ENCODE measurements at regions not wholly inside any gene's neighbourhood (a gene's known extent, or its start where the extent isn't known, plus 50 kb on each side); places are given as distances from the start of the nearest gene placed in this dataset.
"Not testable (repeated sequence)": the region's sequence is repeated elsewhere in the genome, so short reads cannot be mapped to it uniquely, and the experiment has no call there.

DNA sequence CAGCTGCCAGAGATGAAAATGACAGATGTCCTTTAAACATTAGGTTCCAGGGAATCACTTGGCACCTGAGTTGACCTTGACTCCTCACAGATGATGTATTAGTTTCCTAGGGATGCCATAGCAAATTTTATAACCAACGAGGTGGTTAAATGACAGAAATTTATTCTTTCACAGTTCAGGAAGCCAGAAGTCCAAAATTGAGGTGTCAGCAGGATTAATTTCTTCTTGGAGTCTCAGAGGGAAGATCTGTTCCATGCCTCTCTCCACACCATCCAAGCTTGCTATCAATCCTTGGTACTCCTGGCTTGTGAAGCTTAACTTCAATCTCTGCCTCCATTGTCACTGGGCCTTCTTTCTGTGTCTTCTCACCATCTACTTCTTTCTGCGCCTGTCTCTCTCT, 249.7 kb upstream of the BTG1 start:
- DNase-seq (ENCODE audit: low spot score): no peak

DNA sequence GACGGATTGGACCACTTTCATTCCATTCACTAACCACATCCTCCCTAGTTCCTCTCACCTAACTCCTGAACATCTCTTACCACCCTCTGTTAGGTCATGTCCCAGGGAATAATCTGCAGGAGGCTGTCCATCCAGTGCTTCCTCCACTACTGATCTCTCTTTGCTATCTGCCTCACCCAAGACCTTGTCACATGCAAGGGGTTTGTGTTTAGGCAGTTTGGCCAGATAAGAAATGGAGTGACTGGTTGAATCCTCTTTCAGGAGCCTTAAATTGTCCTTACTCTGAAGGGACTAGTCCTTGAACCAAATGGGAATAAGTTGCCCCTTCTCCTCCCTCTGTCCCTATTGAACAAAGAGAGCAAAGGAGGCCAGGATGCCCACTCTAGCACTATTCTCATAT, 249.2 kb upstream of the BTG1 start:
- DNase-seq (ENCODE audit: low spot score): no peak

DNA sequence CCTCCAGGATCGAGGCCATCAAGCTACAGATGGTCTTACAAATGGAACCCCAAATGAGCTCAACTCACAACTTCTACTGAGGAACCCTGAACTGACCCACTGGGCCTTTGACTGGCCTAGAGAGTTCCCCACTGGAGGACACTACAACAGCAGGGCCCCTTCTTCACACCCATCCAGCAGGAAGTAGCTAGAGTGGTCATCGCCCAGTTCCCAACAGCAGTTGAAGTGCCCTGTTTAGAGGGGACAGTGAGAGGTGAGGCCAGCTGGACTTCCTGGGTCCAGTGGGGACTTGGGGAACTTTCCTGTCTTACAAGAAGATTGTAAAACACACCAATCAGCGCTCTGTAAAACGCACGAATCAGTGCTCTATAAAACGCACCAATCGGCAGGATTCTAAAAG, 247.9 kb upstream of the BTG1 start:
- no peak for DNase-seq (ENCODE audit: low spot score)

DNA sequence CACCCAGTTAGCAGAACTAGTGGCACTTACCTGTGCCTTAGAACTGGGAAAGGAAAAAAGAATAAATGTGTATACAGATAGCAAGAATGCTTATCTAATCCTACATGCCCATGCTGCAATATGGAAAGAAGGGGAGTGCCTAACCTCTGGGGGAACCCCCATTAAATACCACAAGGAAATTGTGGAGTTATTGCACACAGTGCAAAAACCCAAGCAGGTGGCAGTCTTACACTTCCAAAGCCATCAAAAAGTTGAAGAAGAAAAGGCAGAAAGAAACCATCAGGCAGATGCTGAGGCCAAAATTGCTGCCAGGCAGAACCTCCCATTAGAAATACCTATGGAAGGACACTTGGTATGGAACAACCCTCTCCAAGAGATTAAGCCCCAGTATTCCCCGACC, 246.1 kb upstream of the BTG1 start:
- not testable (repeated sequence) for DNase-seq (ENCODE audit: low spot score)

DNA sequence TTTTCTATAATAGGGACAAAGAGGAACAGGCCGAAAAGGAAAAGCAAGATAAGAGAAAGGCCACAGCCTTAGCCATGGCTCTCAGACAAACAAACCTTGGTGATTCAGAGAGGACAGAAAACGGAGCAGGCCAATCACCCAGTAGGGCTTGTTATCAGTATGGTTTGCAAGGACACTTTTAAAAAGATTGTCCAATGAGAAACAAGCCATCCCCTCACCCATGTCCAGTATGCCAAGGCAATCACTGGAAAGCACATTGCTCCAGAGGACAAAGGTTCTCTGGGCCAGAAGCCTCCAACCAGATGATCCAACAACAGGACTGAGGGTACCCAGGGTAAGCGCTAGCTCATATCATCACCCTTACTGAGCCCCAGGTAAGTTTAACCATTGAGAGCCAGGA, 243.8 kb upstream of the BTG1 start:
- DNase-seq (ENCODE audit: low spot score): no peak

DNA sequence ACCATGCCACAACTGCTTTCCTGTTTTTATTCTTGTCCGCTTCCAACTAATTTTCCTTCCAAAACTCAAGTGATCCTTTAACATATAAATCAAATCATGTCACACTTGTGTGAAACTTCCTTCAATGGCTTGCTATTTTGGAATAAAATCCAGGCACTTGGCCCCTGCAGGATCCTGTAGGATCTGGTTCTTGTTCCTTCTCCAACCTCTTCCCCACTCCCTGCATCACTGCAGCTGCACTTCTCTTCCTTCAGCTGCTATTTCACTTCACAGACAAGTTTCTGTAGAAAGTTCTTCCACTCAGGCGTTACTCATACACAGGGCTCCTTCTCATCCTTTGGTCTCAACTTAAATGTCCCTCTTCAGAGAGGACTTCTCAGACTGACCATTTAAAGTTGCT, 239.7 kb upstream of the BTG1 start:
- DNase-seq (ENCODE audit: low spot score): no peak

DNA sequence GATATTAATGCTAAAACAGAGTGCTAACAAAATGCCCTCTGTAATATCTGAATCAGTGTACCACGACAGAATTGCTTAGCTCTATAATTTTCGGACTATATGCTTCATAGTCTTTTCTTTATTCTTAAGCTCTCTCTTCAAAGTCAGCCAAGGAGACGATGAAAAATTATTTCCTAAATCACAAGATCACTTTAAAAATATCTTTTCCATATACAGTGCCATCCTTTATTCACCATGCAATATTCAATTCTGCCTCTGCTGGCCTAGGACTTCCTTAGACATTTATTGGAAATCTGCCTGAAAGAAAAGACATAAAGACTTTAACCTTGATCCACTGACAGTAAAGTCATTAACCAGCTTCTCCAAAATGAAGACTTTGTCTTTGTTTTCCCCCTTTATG, 238.9 kb upstream of the BTG1 start:
- no peak for DNase-seq (ENCODE audit: low spot score)

DNA sequence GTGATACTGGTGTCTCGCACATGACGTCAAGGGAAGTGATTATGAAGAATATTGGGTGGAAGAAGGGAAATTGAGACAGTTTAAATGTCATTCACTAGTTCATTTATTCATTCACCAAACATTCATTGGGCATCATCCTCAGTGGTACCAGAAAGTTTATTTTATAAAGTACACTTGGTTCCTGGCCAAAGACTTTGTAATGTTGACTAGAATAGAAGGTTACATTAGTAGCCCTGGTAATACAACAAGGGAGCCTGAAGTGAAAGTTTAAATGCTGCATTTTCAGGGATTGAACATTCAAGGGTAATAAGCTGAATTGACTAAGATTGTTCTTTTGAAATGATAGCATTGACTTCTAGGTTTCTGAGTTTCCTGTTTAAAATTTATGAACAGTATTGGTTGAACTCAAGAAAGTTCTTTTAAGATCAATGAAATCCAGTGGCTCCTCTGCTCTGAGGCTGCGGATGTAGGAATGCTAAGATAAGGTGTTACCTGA, 236.8 kb upstream of the BTG1 start:
- DNase-seq (ENCODE audit: low spot score): no peak

DNA sequence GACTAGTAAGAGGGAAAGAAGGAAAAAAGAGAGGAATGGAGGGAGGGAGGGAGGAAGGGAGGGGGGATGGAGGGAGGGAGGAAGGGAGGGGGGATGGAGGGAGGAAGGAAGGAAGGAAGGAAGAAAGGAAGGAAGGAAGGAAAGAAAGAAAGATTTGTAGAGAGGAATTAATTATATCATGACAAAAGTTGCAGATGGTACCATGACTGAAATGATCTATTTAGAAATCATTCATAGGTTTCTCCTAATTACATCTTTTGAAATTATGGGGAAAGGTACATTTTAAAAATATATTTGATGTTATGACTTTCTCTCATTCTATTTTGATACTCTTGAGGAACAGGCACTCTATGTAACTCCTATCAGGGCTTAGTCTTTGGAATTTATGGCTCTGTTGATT, 236.2 kb upstream of the BTG1 start:
- no peak for DNase-seq (ENCODE audit: low spot score)

DNA sequence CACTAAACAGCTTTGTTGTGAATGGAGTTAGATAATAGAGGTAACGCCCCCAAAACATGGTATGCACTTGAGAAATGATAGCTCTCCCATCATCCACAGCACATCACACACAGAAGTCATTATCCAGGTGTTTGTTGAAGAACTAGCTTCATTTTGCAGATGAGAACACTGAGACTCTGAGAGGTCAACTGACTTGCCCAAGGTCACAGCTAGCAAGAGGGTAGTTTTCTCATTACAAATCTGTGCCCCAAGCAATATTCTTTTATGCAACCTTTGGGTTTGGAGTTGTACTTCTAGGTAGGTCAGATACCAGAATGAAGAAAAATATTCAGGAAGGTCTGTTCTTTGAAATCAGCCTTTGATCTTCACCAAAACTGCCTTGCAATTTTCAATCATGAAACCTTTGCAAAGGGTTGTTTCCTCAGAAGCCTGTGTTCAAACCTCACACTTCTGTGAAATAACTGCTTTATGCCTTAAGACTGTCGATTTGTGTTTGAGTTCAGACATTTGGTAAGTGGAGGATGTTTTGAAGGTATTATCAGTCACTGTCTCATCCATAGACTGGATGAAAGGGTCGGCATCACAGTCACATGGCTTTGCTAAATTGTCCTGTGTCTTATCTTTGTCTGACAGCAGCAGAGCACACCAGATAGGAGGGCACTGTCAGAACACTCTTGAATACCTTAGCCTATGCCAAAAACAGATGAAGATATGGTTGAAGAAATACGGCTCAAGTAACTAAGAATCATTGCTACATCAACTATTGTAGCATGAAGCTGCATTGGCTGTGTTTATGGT, 233.2 kb upstream of the BTG1 start:
- DNase-seq (ENCODE audit: low spot score): no peak

DNA sequence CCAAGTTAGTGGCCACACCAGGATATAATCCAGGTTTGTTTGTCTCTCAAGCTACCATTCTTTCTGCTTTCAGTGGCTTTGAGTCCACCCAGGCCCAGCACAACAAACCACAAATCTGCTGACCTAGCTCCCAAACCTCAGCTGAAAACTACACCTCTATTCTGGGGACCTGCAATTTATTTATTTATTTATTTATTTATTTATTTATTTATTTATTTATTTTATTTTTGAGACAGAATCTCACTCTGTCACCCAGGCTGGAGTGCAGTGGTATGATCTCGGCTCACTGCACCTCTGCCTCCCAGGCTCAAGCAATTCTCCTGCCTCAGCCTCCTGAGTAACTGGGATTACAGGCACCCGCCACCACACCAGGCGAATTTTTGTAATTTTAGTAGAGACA, 229.9 kb upstream of the BTG1 start:
- DNase-seq (ENCODE audit: low spot score): not testable (repeated sequence)

DNA sequence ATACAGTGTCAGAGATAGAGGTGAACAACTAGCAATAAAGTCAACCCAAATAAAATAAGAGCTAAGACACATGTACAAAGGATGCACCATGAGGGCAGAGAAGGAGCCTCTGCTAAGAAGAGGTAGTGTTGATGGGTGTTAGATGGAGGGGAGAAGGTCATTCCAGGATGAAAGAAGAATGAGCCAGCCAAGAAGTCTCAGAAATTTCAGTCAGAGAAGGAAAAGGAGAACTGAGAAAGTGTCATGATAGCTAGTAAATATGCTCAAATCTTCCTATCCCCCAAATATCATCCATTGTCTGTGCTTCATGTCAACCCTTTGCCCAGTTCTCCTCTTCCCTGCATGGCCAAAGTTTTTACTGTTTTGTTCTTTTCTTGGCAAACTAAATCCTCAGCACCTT, 225.2 kb upstream of the BTG1 start:
- no peak for DNase-seq (ENCODE audit: low spot score)

DNA sequence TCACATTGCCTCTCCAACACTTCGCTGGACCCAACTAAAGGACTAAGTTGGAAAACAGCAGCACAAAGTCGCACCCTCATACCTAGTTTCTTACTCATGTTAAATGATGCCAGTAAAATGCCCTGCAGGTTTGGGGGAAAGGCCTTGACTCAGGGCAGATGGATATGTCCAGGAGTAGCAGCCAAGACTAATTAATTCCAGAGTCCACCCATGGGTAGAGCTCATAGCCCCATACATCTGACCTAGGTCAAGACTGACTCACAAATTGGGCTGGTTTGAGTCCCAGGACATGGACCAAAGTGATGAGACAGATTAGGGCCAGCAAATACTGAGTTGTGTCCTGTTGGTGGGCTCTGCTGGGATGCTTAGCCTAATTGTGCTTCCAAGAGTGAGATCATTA, 224.0 kb upstream of the BTG1 start:
- peak; percentile 21 for DNase-seq (ENCODE audit: low spot score)

DNA sequence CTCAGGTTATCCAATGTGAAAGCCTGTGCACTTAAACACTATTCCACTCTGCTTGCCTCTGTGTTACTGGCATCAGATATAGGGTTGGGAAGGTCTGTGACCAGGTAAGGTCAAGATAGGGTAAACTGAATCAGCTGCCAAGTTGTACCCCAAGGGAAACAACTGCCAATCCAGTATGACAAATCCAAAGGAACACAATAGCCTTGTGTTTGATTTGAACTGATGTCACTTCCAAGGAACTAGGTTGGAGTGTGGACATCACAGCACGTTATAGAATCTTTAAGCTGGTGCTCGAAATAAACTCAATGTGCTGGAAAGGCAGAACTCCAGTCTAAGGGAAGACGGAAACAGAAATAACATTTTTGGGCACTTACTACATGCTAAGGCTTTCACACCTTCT, 223.4 kb upstream of the BTG1 start:
- no peak for DNase-seq (ENCODE audit: low spot score)

DNA sequence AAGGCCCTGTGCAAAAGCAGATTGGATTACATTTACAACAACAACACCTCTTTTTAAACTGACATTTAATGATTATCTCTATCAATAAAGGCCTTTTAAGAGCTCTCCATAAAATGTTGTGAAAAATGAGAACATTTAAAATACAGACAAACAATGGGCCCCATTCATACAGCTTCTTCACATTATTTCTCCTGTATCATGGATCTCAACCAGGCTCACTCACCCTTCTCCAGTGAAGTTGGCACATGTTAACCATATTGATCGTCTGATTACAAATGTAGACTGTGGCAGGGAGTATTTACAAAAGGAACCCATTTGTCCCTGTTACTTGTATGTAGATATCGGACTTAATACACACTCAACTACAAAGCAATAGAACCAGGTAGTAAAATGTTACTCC, 220.2 kb upstream of the BTG1 start:
- no peak for DNase-seq (ENCODE audit: low spot score)

DNA sequence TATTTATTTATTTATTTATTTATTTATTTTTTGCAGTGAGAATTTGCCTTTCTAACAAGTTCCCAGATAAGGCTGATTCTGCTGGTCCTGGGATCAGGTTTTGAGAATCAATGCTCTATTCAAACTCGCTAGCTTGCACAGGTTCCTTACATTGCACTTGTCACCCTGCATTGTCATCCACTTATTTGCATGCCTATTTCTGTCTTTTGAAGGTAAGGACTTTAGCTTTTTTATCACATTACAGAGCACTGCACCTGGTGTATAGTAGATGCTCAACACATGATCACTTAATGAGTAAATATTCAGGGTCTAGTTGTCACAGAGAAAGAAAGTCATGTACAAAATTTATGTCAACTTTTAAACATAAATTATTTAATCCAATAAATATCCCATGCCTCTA, 219.7 kb upstream of the BTG1 start:
- no peak for DNase-seq (ENCODE audit: low spot score)

DNA sequence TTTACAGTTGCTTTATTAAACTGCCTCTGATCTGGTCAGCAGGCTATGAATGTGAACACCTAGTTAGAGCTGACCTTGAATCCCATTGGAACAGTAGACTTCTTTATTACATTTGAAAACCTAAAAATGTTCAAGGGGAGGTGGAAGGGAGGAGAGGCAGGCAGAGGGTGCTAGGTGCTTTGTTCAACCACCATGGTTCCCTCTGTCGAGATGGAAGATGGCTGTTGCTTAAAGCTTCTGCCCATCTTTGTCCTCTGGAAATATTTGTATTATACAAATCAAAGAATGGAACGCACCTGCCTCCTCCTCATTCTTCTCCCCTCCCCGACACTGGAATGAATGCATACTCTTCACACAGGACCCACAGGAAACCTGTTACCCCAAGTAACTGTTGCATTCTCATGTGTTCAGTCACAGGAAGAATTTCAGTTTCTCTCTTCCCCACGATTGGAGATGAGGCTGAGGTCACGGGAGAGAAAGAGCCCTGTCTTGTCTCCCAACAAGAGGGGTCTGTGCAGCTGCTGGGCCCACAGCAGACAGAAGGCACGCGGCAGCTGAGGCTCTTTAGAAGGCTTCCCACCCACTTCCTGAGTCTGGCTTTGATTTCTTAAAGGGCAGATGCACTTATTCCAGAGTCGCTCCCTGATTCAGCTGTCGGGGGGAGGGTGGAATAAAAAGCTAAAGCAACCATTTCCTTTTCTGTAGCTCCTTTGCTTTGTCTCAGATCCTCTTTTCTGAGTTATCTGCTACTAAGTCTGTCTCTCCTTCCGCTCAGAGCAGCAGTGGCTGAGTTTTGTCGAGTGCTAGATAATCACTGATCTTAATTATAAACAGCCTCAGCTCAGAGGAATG, 217.9 kb upstream of the BTG1 start:
- DNase-seq (ENCODE audit: low spot score): no peak

DNA sequence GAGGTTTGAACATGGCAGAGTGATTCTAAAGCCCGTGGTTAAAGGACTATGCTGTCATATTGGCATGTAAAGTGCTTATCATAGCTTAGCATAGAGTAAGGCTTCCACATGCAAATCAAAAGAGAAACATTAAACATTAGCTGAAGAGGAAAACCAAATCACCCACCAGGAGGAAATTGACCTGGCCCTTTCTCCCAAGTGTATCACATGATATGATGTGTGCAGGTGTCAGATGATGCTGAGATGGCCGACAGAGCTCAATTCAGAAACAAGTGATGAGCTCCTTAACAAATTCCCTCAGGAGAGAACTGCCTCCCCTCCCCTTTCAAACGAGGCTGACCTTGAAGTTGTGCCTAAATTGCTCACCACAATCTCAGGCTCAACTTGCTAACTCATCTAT, 217.1 kb upstream of the BTG1 start:
- DNase-seq (ENCODE audit: low spot score): no peak

DNA sequence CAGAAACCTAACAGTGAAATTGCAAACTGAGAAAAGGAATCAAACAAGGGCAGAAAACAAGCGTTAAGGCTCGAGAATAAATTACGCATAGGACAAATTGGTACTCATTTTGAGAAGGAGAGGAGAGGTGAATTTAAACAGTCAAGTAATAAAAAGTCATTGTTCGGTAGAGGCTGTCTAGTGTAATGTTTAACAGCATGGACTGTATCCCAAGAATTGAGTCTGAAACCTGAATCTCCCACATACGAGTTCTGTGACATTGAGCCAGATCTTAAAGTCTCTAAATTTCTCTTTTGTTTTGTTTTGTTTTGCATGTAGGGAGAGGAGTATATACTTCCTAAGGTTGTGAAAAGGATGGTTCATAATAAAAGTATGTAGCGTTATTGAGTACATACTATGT, 216.5 kb upstream of the BTG1 start:
- DNase-seq (ENCODE audit: low spot score): no peak

DNA sequence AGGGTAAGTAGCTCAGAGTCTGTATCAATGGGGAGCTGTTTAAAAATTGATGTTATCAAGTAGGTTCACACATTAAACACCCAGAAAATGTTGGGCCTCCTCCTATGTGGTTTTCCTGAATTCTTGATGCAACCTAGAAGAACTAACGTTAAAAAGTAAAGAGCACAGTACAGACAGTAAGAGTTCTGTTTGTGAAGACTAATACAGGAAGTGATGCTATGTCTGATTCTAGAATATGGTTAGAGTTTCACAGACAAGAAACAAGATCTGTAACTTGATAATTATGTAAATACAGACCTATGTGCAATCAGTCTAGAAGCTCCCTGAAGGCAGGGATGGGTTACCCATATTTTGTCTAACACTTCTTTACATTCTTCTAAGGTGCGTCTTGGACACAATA, 214.9 kb upstream of the BTG1 start:
- no peak for DNase-seq (ENCODE audit: low spot score)

DNA sequence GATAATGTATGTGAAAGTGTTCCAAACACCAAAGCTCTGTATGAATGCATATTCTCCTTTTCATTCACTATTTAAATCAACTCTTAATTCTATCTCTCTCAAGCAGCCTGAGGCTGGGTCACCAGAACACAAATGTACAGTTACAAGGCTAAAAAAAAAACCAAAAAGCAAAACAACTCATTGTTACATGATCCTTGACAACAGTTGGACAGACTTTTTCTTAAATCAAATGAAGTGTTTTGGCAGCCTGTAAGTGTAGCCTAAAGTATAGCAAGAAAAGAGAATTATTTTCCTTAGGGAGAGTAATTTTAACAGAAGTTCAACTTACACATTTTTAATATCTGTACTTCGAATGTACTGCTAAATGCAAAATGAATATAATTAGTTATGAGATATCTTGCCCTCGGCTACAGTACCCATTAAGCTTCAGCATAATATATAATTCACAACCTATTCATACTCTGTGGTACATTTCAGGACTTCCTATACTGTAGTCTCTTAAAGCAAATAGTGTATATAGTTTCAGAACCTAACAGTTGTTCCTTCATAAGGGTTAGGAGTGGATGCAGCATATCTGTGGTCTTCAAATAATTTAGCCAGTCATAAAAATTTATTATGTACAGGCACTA, 214.0 kb upstream of the BTG1 start:
- no peak for DNase-seq (ENCODE audit: low spot score)

DNA sequence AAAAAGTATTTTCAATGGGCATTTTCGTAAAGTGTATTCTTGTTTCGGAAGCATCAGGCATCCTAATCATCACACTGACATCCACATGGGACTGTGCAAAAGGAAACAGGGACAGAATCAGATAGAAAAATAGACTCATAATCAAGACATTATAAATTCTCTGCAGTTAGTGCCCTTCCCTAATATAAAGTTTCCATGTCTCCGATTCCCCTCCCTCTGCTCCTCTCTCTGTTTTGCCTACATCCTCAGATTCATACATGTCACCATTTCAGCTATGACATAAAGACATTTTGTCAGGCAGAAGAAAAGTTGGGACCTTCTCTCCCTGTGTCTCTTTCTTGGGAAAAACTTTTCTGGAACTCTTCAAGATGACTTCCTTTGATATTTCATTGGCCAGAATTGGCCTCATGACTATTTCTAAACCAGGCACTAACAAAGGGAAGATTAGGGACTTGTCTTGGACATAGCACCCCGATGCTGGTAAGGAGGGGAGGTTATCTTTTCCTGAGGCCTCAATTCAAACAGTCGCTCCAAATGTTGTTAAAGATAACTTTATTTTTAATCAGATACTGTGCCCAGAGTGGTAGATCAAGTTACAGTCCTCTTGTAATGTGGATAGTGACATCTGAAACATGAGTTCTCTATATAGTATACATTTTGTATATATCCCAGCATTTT, 212.1 kb upstream of the BTG1 start:
- DNase-seq (ENCODE audit: low spot score): no peak

Measured in LoVo (cell line).